Right renal pelvis (tissue), 4 donors: ENCODE measurements at regions not wholly inside any gene's neighbourhood (a gene's known extent, or its start where the extent isn't known, plus 50 kb on each side); places are given as distances from the start of the nearest gene placed in this dataset.

ENCODE experiments used
- DNase-seq, 4 donors: peaks; one replicate each; pipeline ENCODE4 v3.0.0-alpha.2; 2013; ENCODE audit warnings: low read depth in 4 of 4, low spot score in 3 of 4, missing footprints in 1 of 4

- DNase-seq = no peak
Observed at GRCh38 chr5:56595566-56595965, 219.8 kb upstream of the MAP3K1 start.

GRCh38 chr5:56594792-56595191, 220.6 kb upstream of the MAP3K1 start:
- DNase-seq = no peak

- no peak for DNase-seq
Observed at GRCh38 chr5:56591081-56591480, 224.3 kb upstream of the MAP3K1 start.

GRCh38 chr5:56589481-56589860, 225.9 kb upstream of the MAP3K1 start:
- no peak for DNase-seq

- no peak for DNase-seq
Observed at GRCh38 chr5:56588636-56589480, 226.5 kb upstream of the MAP3K1 start.

- DNase-seq = no peak
Observed at GRCh38 chr5:56588131-56588487, 227.2 kb upstream of the MAP3K1 start.

- DNase-seq = no peak
Observed at GRCh38 chr5:56587381-56588130, 227.8 kb upstream of the MAP3K1 start.

- peak in 3 of 4 donors; percentile 49 to 74 (median 63) for DNase-seq
Observed at GRCh38 chr5:56585999-56586691, 229.2 kb upstream of the MAP3K1 start.

- no peak for DNase-seq
Observed at GRCh38 chr5:56585461-56585860, 229.9 kb upstream of the MAP3K1 start.

- DNase-seq = no peak
Observed at GRCh38 chr5:56581426-56581825, 233.9 kb upstream of the MAP3K1 start.

GRCh38 chr5:56580864-56581263, 234.5 kb upstream of the MAP3K1 start:
- no peak for DNase-seq

- no peak for DNase-seq
Observed at GRCh38 chr5:56575821-56576220, 239.5 kb upstream of the MAP3K1 start.

GRCh38 chr5:56574778-56575177, 240.6 kb upstream of the MAP3K1 start:
- DNase-seq = no peak

- DNase-seq = no peak
Observed at GRCh38 chr5:56569566-56569965, 245.8 kb upstream of the MAP3K1 start.

- DNase-seq = no peak
Observed at GRCh38 chr5:56569076-56569475, 246.3 kb upstream of the MAP3K1 start.

- DNase-seq = no peak
Observed at GRCh38 chr5:56567278-56567677, 248.1 kb upstream of the MAP3K1 start.

- DNase-seq = no peak
Observed at GRCh38 chr5:56566374-56567249, 248.7 kb upstream of the MAP3K1 start.

GRCh38 chr5:56565644-56566043, 249.7 kb upstream of the MAP3K1 start:
- DNase-seq = no peak

GRCh38 chr5:56565283-56565615, 250.1 kb upstream of the MAP3K1 start:
- no peak for DNase-seq

GRCh38 chr5:56564541-56565282, 250.6 kb upstream of the MAP3K1 start:
- DNase-seq = no peak
